Sciatic nerve (tissue), 2 donors: ENCODE measurements at regions not wholly inside any gene's neighbourhood (a gene's known extent, or its start where the extent isn't known, plus 50 kb on each side); places are given as distances from the start of the nearest gene placed in this dataset.
A peak's percentile ranks its signal among the peaks of the same experiment; 100 is the strongest.
"Not testable (repeated sequence)": the region's sequence is repeated elsewhere in the genome, so short reads cannot be mapped to it uniquely, and the experiment has no call there.

Experiments
- ATAC-seq: fragments of 200-7000 bp; cut with Tn5 transposase; one replicate; pipeline ENCODE4 v1.9.1; 2020; ENCODE audit warnings: mild to moderate bottlenecking, moderate library complexity
- DNase-seq: peaks from one replicate; pipeline ENCODE4 v3.0.0-alpha.2; 2020; ENCODE audit warnings: low spot score
- intact Hi-C: fragments of 100-400 bp; cut with DNase I; formaldehyde crosslinking; loops from one replicate; pipeline ENCODE4 v1.14.2; 2022
- donor health status: DM: no; HTN: no; CAD: no.
- donor health status: DM: no; HTN: no; CAD: no.

DNA sequence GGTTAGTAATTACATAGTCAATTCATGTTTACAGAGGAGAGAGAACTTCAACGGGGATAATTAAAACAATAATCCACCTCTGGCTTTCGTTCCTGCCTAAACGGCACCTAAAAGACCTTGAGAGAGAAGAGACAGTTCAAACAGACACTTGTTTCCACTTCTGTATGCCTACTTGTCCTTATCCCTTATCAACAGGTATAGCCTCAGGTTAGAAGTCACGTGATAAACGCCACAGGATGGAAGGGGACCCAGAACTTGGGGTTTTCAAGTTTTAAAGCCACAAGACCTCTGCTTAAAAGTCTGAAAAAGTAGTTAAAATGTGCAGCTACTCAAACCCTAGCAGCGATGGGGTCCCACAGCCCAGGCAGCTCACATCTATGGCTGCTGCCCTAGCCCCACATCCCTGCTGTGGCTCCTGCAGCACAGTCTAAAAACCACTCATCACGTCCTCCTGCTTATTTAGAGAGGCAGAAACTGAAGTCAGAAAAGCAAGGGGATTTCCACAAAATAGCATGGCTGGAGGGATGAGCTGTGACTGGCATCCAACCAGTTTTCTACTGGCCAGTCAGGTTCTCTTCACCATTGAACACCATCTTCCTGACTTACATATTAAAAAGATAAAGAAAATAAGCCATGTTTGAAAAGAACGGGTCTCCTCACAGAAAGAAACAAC lies 51.2 kb upstream of the SEC16B start:
- ATAC-seq (no peak), DNase-seq (no peak)

DNA sequence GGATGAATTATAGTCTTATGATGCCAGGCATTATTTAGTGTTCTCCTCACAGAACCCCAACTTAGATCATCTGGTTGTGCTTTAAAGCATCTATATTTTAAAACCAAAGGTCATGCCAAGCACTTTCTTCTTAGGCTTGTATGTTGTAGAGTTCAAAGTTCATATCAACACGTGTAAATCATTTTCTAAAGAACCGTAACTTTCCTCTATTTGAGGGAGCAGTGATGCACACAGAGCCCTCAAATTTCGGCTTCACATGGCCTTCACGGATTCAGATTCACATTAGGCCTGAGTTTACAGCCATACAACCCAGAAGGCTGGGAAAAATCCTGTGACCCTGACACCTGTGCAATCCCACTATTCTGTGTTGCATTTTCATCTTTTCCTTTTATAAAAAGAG lies 52.1 kb upstream of the SEC16B start:
- intact Hi-C loops: no loop called here
- DNase-seq (no peak), ATAC-seq (no peak)

More for the DNA sequence above, 51.2 kb upstream of the SEC16B start:
- intact Hi-C loops: no loop called here

DNA sequence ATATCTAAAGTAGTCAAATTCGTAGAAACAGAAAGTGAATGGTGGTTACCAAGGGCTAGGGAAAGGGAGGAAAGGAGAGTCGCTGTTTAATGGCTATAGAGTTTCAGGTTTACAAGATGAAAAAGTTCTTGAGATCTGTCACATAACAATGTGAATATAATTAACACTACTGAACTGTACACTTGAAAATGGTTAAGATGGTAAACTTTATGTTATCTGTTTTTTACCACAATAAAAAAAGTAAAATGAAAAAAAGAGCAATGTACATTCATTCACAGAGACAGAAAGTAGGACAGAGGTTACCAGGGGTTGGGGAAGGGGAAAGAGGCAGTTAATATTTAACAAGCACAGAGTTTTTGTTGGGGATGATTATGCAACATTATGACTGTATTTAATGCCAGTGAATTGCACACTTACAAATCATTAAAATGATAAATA lies 53.3 kb upstream of the SEC16B start:
- intact Hi-C loops: no loop called here
- ATAC-seq (no peak), DNase-seq (no peak)

DNA sequence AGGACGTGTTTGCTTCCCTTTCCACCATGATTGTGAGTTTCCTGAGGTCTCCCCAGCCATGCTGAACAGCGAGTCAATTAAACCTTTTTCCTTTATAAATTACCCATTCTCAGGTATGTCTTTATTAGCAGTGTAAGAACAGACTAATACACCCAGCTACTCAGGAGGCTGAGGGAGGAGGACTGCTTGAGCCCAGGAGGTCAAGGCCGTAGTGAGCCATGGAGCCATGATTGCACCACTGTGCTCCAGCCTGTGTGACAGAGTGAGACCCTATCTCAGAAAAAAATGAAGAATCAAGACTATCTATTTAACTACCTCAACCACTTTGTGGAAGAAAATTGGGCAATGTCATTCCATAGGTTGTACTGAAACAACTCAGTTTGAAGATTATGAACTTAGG lies 54.6 kb upstream of the SEC16B start:
- DNase-seq (no peak), ATAC-seq (no peak)
- intact Hi-C loops: no loop called here

DNA sequence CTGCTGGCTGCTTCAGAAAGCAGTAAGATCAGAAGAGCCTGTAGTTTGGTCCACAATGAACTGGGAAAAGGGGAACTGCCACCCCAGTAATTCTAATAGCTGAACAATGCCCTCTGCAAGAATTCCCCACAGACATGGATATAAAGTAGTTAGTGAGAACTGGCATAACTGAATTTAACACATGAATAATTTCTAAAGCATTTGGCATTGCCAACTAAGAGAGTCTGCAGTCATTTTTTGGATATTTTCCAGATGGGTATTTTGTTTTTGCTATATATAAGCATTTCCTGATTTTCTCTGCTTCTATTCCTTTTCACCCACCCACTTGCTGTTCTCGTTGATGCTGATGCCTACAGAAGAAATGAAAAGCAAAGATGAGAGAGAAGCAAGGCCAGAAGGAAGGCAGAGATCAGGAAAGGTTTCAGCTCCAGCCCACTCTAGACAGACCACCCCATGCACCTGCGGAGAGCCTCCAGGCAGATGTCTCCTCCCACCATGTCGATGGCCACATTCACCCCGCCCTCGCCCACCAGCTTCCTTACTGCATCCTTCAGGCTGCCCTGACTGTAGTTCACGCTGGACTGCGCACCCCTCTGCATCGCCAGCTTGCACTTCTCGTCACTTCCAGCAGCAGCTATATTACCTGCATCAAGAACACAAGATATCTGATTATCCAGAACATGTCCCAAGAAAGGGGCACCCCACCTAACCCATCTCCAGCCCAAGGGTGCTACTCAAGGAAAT lies 55.9 kb upstream of the SEC16B start:
- no peak for ATAC-seq
- no peak for DNase-seq
- intact Hi-C loops: no loop called here

DNA sequence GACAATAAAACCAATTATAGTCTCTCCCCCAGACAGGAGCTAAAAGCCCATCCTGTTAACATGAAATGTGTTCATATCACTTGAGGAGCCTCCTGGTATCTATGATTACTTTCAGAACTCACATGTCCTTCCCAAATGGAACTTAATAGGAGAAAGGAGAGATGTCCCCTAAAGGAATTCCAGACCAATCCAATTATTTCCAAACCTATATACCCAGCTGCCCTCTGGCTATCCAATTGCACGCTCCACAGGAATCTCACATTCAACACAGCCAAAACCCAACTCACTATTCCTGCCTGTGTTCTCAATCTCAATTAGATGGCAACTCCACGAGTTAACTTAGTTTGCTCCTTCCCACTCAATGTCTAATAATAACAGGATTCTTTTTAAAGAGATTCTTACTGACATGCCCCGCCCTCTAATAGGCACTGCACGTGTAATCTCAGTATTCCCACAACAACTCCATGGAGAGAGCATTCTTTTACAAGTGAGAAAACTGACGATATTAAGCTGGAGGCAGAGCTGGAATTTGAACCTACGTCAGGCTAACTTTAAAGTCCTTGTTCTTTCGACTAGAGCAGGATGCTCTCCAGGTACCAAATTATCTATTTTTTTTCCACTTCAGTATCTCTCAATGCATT lies 59.1 kb upstream of the SEC16B start:
- intact Hi-C loops: no loop called here
- no peak for ATAC-seq
- no peak for DNase-seq

DNA sequence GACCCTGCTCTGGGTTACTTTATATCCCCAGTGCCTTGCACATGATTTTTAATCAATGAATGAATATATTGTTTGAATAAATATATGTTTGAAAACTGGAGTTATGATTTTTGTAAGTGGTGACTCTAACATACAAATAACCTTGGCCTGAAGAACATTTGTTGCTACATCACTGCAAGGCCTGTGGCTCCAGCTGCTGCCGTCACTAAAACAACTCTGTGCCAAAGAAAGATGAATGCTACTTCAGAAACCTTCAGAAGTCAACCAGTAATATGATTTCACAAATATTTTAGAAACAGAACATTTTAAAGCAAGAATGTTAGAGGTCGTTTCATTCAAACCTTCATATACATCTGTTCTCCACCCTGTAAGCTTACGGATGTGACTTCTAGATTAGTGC lies 60.6 kb upstream of the SEC16B start:
- intact Hi-C loops: no loop called here
- DNase-seq (no peak), ATAC-seq (no peak)

DNA sequence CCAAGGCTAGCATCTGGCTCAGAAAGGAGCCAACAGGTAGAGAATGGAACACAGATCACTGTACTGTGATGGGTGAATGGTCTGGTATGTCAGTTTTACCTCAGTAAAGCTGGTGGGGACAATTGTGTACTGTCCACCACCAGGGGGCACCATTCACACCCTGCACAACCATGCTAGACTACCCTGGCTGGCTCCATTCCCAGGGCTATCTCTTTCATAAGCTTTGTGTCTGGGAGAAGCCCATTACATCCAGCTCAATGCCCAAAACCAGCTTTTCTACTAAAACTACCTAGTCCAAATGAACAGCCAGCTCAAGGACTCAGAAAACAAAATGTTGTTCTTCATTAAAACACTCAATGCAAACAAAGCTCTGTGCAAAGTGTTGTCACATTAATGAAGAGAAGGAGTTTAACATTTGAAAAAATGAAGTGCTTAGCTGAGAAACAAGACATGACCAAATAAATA lies 62.0 kb upstream of the RASAL2 start:
- DNase-seq (peak; percentile 94), ATAC-seq (peak; percentile 95)
- intact Hi-C loops: no loop called here

DNA sequence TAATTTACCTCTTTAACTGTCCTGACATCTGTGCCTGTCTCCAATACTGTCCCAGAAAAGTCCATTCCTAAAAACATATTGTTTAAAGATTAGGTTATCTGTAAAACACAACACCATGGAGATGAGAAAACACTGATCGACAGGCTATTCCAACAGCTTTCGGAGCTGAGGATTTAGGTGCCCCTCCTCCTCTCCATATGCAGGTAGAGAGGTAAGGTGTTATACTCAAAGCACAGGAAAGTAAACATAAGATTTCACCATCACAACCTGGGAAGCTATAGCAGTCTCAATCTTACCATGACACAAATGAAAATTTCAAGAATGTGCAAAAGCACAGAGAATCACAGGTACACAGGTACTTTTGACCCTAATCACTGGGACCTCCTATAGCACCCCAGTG lies 60.9 kb upstream of the RASAL2 start:
- ATAC-seq (no peak), DNase-seq (no peak)
- intact Hi-C loops: no loop called here

DNA sequence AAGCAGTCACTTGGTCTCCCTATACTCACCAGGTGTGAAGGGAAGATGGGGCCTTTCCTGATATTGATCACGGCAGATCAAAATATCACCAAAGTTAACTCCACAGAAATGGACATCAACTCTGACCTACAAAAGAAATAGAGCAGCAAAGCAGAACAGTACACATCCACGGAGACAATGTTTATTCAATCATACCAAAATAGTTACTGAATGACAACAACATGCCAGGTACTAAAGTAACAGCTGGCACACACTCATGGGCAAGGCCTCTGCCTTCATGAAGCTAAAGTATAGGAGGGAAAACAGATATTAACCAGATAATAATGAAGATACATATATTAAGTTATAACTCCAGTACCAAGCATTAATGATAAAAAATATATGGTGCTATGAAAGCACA lies 59.2 kb upstream of the RASAL2 start:
- intact Hi-C loops: no loop called here
- no peak for DNase-seq
- ATAC-seq: no peak

DNA sequence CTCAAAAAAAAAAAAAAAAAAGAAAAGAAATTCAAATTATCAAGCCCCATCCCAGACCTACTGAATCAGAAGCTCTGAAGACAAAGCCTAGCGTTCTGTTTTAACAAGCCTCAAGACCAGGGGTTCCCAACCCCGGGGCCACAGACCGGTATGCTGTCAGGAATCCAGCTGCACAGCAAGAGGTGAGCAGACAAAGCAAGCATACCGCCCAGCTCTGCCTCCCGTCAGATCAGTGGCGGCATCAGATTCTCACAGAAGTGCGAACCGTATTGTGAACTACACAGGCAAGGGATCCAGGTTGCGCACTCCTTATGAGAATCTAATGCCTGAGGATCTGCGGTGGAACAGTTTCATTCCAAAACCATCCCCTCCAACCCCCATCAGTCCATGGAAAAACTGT lies 57.8 kb upstream of the RASAL2 start:
- ATAC-seq (no peak), DNase-seq (no peak)
- intact Hi-C loops: no loop called here

DNA sequence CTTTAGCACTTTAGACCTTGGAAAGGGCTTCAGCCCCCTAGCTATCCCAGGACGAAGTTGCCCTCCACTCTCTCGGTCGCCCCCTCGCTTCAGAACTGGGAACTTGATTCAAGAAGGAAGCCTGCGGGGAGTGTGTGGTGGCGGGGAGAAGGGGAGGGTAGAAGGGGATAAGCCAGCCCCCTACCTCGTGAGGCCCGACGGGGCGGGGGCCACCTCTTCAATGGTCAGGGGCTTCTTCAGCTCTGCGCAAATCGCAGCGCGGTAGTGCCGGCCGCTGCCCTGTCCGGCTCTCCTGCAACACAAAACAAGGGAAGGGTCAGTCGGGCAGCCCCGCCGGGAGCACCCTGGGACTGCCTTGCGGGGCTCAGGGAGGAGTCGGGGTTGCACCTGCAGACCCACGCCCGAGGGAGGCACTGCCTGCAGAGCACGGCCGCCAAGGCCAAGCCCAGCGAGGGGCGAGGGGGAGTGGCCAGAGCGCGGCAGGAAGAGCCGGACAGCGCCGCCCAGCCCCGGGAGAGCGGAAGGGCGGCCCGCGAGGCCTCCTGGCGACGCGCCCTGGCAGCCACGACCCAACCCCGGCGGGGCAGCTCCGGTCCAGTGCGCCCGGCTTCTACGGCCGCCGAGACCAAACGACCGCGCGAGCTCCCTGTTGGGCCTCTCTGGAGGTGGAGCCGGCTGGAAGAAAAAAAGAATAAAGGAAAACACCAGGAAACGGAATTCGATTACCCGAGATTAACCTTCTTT lies 56.2 kb upstream of the RASAL2 start:
- peak; percentile 88 for DNase-seq
- peak; percentile 96 for ATAC-seq
- intact Hi-C loops: no loop called here

DNA sequence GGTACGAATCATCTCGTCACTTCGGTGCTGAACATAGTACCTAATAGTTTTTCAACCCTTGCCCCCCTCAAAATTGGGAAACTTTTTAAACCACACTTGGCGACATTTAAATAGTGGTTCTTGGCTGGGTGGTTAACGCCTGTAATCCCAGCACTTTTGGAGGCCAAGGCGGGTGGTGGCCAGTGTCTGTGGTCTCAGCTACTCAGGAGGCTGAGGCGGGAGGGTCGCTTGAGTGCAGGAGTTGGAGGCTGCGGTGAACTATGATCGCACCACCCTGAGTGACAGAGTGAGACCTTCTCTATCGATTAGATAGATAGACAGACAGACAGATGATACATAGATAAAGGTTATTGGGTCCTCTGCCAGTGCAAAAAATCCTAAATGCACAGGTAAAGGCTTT lies 55.5 kb upstream of the RASAL2 start:
- intact Hi-C loops: no loop called here
- DNase-seq: no peak
- ATAC-seq: no peak

DNA sequence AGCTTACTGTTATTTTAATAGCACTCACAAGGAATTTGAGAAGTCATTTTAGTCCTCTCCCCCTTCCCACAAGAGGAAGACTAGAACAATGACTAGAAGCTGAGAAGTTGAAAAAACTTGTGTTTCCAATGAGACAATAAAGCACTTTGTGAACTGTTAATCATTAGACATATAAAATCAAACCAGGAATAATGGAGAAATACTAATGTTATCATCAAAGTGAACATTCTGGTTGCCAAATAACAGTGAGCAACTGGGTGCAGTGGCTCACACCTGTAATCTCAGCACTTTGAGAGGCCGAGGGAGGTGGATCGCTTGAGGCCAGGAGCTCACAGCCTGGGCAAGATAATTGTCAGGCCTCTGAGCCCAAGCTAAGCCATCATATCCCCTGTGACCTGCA lies 54.0 kb upstream of the RASAL2 start:
- DNase-seq (no peak), ATAC-seq (no peak)
- intact Hi-C loops: no loop called here

DNA sequence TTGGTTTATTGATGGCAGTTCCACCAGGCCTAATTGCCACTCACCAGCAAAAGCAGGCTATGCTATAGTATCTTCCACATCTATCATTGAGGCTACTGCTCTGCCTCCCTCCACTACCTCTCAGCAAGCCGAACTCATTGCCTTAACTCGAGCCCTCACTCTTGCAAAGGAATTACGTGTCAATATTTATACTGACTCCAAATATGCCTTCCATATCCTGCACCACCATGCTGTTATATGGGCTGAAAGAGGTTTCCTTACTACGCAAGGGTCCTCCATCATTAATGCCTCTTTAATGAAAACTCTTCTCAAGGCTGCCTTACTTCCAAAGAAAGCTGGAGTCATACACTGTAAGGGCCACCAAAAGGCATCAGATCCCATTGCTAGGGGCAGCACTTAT lies 50.0 kb upstream of the RASAL2 start:
- intact Hi-C loops, ATAC-seq, DNase-seq: not testable (repeated sequence)
